HG03095 (cell line): ENCODE measurements at regions not wholly inside any gene's neighbourhood (a gene's known extent, or its start where the extent isn't known, plus 50 kb on each side); places are given as distances from the start of the nearest gene placed in this dataset.

Experiments used
- ATAC-seq: cut with Tn5 transposase; IDR thresholded peaks from one replicate; pipeline ENCODE4 v1.9.1; 2021; ENCODE audit warnings: moderate library complexity; ENCODE audit not compliant: unreplicated experiment

DNA sequence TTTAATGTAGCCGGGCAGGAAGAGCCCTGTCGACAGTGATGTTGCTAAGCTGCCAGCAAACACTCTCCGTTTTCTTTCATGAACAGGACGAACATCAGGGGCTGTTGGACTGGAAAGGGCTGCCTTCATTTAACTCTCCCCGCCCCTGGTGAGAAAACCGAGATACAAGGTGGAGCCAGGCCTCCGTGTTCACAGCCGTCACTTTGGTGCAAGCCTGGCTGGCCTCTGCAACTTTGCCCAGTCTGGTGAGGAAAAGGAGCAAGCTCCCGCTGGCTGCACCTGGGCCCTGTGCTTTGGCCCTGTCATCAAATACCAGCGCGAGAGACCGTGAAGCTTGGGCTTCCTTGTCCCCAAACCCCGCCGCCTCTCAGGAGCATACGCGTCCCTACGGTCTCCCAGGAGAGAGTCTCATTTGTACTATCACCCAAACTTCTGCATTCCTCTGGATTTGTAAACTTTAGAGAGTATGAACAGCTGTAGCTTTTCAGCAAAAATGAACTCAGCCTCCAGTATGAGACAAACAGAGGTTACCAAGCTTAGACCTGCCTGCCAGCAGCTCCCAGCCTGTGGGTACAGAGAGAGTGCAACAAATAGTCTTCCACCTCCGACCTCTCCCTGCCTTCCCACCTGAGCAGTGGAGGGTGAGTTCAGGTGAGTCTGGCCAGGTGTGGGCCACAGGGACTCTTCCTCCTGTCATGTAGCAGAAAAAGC lies 445.3 kb upstream of the MGMT start:
- no peak for ATAC-seq

GRCh38 chr10:129023082-129023481 lies 444.0 kb upstream of the MGMT start:
- no peak for ATAC-seq

DNA sequence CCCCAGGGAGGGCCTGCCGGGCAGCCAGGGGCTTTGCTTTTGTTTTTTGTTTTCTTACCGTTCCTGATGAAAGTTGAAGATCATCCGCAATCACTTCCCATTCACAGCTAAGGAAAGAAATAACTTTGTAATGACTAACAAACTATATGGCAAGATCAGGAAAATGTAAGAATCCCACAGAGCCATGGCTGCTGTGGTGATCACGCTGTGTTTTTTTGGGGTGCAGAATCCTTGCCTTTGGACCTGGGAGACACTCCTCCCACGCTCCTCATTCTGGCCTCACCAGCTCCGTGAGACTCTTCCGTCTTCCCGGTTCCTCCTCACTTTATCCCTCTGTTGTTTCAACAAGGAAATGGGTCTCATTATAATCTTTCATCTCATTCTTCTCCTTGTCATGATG lies 443.0 kb upstream of the MGMT start:
- ATAC-seq = no peak

DNA sequence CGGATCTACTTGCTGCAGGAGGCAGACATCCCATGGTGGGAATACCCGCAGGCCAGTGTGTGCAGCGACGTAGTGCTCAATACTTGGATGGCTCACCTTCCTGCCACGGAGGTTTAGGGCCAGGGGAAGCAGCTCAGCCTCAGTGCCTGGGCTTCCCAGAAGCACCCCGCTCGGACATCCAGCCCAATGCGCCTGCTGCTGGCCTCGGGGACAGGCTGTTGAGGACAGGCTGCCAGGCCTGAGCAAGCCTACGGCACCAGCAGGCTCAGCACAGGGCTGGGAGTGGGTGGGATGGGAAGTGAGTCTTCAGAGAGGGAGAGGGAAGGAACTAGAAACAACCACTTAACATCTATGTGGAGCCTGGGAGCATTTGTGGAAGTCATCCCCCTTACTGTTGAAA lies 441.3 kb upstream of the MGMT start:
- no peak for ATAC-seq

GRCh38 chr10:129027906-129028305 lies 439.1 kb upstream of the MGMT start:
- no peak for ATAC-seq

DNA sequence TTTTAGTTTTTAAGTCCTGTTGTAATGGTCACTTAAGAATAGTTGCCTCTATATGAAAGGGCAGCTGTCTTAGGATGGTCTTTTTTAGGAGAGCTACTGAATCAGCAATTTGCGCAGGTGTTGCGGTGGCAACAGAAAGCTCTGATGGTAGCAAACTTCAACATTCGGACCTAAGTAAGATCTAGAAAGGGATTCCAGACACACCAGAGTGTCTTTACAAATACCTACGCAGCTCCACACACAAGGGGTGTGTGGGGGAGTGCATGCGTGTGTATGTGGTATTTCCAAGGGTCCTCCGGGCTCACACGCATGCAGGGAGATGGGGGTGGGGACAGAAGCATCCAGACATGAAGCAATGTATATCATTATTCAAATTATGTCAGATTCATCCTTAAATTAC lies 438.6 kb upstream of the MGMT start:
- no peak for ATAC-seq

DNA sequence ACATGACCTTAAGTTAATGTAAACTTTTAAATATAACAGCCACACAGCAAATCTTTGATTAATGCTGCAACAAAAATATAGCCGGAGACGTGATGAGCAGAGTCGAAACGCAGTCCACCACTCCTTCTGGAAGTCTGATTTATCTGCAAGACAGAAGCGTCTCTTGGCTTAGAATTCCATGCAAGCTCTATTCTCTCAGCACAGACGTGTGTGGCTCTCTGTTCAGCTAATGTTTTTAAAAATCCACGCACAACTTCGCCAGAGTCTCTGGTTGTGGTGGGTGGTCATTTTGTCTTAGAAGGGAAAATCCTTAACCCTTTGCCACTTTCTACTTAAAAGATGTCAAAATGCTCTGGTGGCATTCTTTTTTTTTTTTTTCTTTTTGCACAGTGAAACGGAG lies 438.0 kb upstream of the MGMT start:
- ATAC-seq = no peak

GRCh38 chr10:129029851-129030602 lies 437.0 kb upstream of the MGMT start:
- no peak for ATAC-seq

GRCh38 chr10:129030603-129030895 lies 436.5 kb upstream of the MGMT start:
- ATAC-seq = no peak

DNA sequence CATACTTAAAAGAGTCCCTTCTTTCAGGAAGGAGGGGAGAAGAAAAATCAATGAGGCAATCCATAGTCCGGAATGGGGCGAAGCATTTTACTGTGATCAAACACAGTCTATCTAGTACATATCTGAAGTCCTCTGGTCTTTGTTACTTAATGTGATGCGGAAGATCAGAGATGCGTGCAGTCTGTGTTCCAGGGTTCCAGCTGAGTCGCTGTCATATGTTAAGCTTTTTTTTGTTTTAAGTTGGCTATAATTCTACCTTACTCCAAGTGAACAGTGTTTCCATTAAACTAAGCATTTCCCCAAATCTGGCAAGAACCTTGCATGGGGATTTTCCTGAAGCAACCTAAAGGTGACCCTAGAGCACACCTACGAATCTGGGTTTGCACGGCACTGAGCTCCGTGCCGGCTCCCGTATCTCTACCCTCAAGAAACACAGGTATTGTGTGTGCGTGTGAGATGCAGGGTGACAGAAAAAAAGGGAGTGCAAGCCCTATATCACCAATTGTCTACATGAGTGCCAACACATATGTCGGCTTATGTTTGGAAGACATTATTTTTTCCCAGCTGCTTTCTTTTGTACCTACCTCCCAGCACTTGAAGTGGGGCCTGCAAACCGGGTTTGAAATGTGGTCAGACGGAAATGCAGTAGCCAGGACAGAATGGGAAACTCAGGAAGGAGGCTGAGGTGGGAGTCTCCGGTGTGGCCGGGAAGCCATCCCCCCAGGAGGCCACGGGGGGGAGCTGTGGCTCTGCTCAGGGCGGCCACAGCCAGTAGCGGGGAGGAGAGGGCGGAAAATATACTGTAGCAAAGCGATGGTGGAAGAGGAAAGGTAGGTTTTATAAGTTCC lies 435.8 kb upstream of the MGMT start:
- peak; percentile 81 for ATAC-seq

DNA sequence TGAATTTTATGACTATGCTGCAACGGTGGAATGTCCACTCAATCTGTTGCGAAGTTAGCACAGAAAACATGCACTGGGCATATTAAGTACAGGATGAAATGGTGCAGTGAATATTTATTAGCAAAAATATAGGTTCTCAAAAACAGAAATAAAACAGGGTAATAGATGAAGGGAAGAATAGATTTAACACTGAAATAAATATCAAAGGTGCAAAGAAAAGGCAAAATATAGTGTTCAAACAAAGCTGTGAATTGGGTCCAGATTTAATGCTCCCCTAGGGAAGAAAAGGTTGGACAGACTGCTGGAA lies 435.2 kb upstream of the MGMT start:
- ATAC-seq = no peak

- ATAC-seq = no peak
These were observed 434.4 kb upstream of the MGMT start for GRCh38 chr10:129032372-129033313.

GRCh38 chr10:129033340-129033739 lies 433.7 kb upstream of the MGMT start:
- ATAC-seq = no peak

DNA sequence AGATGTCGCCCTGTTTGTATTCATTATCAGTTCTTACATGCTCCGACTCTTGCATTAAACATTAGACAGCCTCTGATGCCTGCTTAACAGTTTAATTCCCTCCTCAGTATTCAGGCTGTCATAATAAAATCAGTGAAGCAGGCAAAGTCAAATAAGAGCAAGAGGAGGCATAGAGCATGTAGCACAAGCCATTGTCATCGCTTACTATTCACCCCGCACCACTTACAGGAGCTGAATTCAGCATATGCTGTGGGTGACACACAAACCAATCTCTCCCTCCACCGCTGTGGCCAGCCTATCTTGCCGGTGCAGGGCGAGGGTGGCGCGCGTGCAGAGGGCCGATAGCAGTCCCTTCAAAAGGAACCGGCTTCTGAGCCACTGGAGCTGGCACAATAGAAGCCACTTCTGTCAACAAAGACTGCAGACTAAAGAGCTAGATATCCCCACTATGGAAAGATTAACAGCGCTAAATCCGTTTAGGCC lies 433.2 kb upstream of the MGMT start:
- no peak for ATAC-seq

- no peak for ATAC-seq
These were observed 431.8 kb upstream of the MGMT start for GRCh38 chr10:129035052-129035827.

DNA sequence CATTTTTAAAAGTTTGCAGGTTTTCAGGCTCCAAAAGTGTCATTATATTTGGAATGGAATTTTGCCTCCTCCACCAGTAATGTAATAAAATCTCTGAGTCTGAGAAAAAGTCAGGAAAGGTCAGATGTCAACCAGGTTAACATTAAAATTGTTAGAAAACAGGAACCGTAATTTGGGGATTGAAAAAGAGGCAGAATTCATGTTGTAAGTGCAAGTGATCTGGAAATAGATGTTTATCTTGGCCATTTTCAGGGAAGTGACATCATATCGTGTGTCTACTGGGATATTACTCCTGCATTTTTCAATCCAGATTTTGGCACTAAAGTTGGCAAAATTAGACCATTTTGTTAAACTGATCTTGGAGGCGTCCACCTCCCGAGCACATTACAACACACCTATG lies 428.5 kb upstream of the MGMT start:
- ATAC-seq = no peak

DNA sequence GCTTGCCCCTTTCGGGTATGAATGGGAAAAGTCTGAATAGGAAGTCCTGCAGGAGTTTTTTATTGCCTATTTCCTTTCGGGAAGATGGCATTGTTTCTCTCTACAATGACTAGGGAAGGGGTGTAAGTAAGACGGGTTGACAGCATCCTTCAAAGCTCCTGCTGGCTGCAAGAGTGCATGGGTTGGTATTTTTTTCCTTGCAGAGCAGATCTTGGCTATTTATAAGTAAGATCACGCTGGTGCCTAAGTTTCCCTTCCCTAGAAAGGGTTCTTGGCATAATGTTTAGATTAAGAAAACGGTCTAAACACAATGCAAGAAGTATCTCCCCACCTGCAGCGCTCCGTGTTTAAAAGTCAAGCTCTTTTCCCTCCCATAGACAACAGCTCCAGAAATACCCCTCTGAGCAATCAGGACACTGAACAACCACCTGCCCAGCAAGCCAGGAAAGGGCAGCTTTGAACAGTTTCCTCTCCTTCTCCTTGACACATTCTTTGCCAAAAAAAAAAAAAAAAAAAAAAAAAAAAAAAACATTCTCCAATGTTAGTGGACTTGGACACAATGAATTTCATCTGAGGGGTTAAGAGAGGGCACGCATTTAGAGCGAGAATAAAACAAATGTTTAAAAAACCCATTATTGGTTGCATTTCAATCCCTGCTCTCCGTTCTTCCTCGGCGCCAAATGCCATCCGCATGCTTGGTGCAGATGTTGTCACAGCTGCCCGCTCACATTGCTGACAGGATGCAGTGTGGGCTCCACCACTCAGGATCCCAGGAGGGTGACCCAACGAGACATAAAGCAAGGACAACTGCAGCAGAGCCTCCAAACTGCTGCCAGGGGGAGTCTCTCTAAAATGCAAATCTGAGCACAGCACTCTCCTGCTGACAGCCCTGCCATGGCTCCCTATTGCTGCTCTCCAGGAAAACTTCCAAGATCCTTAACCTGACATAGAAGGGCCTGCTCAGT lies 427.4 kb upstream of the MGMT start:
- no peak for ATAC-seq

- ATAC-seq = no peak
These were observed 426.7 kb upstream of the MGMT start for GRCh38 chr10:129040377-129040776.

DNA sequence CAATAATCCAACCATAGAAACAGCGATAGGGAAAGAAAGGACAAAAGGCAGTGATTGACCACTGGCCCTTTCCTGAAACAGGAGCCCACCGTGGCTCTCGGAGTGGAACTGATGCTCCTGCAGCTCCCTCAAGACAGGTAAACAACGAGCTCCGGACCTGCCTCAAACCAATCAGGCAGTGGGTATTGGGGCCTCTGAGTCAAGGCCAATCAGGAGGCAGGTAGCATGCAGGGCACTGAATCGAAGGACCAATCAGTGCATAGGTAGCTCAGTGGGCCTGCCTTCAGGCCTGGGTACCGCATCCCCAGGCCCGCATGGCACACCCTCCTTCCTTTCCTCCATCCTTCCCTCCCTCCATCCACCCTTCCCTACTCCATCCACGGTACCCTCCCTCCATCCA lies 425.1 kb upstream of the MGMT start:
- ATAC-seq = no peak
